Hepatocyte (in vitro differentiated cells): ENCODE measurements at regions not wholly inside any gene's neighbourhood (a gene's known extent, or its start where the extent isn't known, plus 50 kb on each side); places are given as distances from the start of the nearest gene placed in this dataset.
A peak's percentile ranks its signal among the peaks of the same experiment; 100 is the strongest.

Experiments
- DNase-seq: peaks from one replicate; pipeline ENCODE4 v3.0.0-alpha.2; 2016; ENCODE audit warnings: low spot score
- H2AFZ ChIP-seq: fragments of 200-600 bp; sonication (generic); 2 replicates; pipeline ENCODE4 v1.6.0; 2016; ENCODE audit warnings: antibody characterized with exemption, mild to moderate bottlenecking
- H3K27ac ChIP-seq: fragments of 200-600 bp; sonication (generic); 2 replicates; pipeline ENCODE4 v1.5.1; 2016; ENCODE audit warnings: mild to moderate bottlenecking
- H3K27me3 ChIP-seq: fragments of 200-600 bp; sonication (generic); 2 replicates; pipeline ENCODE4 v1.6.1; 2016
- H3K36me3 ChIP-seq: fragments of 200-600 bp; sonication (generic); replicated peaks from 2 replicates; pipeline ENCODE4 v1.5.1; 2016; ENCODE audit warnings: low read depth; ENCODE audit not compliant: insufficient read depth
- H3K4me1 ChIP-seq: fragments of 200-600 bp; sonication (generic); 2 replicates; pipeline ENCODE4 v1.5.1; 2016; ENCODE audit warnings: mild to moderate bottlenecking, moderate library complexity; ENCODE audit not compliant: insufficient read depth
- H3K4me2 ChIP-seq: fragments of 200-600 bp; sonication (generic); 2 replicates; pipeline ENCODE4 v1.6.0; 2016
- H3K4me3 ChIP-seq: fragments of 200-600 bp; sonication (generic); 2 replicates; pipeline ENCODE4 v1.5.1; 2016; ENCODE audit warnings: mild to moderate bottlenecking
- H3K79me2 ChIP-seq: fragments of 200-600 bp; sonication (generic); 2 replicates; pipeline ENCODE4 v1.6.0; 2017; ENCODE audit warnings: mild to moderate bottlenecking
- H3K9me2 ChIP-seq: fragments of 200-600 bp; sonication (generic); replicated peaks from 2 replicates; pipeline ENCODE4 v1.6.0; 2017; ENCODE audit warnings: mild to moderate bottlenecking; ENCODE audit not compliant: insufficient read depth
- H3K9me3 ChIP-seq: fragments of 200-600 bp; sonication (generic); 2 replicates; pipeline ENCODE4 v1.5.1; 2016; ENCODE audit warnings: low read depth, mild to moderate bottlenecking
- H4K20me1 ChIP-seq: fragments of 200-600 bp; sonication (generic); 2 replicates; pipeline ENCODE4 v1.6.0; 2016; ENCODE audit warnings: mild to moderate bottlenecking; ENCODE audit not compliant: insufficient read depth, poor library complexity, severe bottlenecking
- CTCF ChIP-seq: fragments of 200-600 bp; sonication (generic); IDR thresholded peaks from 2 replicates; pipeline ENCODE4 v1.5.1; 2016; ENCODE audit warnings: antibody characterized with exemption, mild to moderate bottlenecking; ENCODE audit not compliant: poor library complexity
- EZH2 ChIP-seq: fragments of 200-600 bp; sonication (generic); IDR thresholded peaks from 2 replicates; pipeline ENCODE4 v1.6.1; 2016; ENCODE audit warnings: antibody characterized with exemption, mild to moderate bottlenecking, borderline replicate concordance
- EZH2phosphoT487 ChIP-seq: fragments of 200-600 bp; sonication (generic); IDR thresholded peaks from one replicate; pipeline ENCODE4 v1.6.1; 2018; ENCODE audit warnings: antibody characterized with exemption, mild to moderate bottlenecking, low read depth, moderate library complexity; ENCODE audit not compliant: unreplicated experiment, severe bottlenecking
- whole genome bisulfite sequencing: methylation state at CpG from one replicate; pipeline ENCODE4 v1.1.6; 2016; ENCODE audit warnings: low lambda C conversion rate; ENCODE audit errors: missing lambda C conversion rate; 5-methylcytosine and 5-hydroxymethylcytosine counted together

DNA sequence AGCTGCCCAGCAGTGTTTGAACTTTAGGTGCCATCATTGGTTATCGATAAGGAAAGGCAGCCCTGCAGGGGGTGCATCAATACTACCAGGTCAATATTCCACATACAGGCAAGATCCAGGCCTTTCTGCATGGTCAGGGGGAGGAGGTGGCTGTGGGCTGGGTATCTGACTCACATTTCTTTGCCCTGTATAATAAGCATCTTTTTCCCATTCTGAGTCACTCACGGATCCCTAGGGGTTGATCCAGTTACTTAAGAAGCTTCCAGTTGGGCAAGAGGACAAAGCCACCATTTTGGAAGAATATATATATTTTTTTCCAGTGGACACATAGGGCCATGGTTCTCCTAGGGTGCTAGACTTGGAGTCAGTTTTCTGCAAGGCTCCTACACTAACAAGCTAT lies 114.2 kb upstream of the HABP2 start:
- Histone ChIP-seq H3K79me2 (no peaks in the 10 kb centered on the region), H2AFZ (no peak overlapping the region), H3K4me3 (no peak overlapping the region), H3K4me2 (no peak overlapping the region), H3K9me3 (no peaks in the 10 kb centered on the region), H3K9me2 (no peaks in the 10 kb centered on the region), H3K36me3 (no peaks in the 10 kb centered on the region), H3K4me1 (peaks cover 11% of the 10 kb centered on the region), H3K27ac (no peak overlapping the region), H3K27me3 (no peaks in the 10 kb centered on the region), H4K20me1 (no peaks in the 10 kb centered on the region)
- 78% methylated on average over 2 of the region's 2 CpGs for WGBS
- TF ChIP-seq EZH2 (no peak), CTCF (no peak), EZH2phosphoT487 (no peak)
- no peak for DNase-seq

DNA sequence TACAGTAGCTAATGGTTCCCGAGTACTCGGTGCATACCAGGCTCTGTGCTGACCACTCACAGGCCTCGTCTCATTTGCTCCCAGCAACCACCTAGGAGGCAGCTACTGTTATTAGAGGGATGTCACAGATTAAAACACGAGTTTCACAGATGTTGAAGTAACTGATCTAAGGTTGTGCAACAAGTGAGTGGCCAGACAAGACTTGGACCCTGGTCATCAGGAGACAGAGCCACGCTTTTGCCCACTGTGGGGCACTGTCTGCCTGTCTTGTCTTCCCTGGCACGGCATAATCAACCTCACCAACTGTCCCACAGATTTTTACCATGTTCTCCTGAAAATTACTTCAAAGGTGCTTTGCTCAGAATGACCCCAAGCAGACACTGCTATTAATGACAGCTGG lies 111.6 kb upstream of the HABP2 start:
- WGBS: 84% methylated on average over 6 of the region's 6 CpGs
- Histone ChIP-seq H3K4me3 (no peak overlapping the region), H3K4me2 (no peak overlapping the region), H3K27ac (no peak overlapping the region), H3K36me3 (no peaks in the 10 kb centered on the region), H4K20me1 (no peaks in the 10 kb centered on the region), H3K79me2 (no peaks in the 10 kb centered on the region), H3K27me3 (no peaks in the 10 kb centered on the region), H3K9me3 (no peaks in the 10 kb centered on the region), H3K9me2 (no peaks in the 10 kb centered on the region), H2AFZ (no peak overlapping the region), H3K4me1 (peaks cover 4% of the 10 kb centered on the region)
- TF ChIP-seq EZH2 (no peak), EZH2phosphoT487 (no peak), CTCF (peak; percentile 23)
- peak; percentile 18 for DNase-seq

- no peaks in the 10 kb centered on the region for H3K36me3 ChIP-seq
- WGBS: 98% methylated on average over 4 of the region's 4 CpGs
Measured at GRCh38 chr10:113441686-113442270, 111.1 kb upstream of the HABP2 start.

More at GRCh38 chr10:113441686-113442270, 111.1 kb upstream of the HABP2 start:
- Histone ChIP-seq H3K4me3 (no peak overlapping the region), H3K4me1 (peaks cover 8% of the 10 kb centered on the region), H3K27me3 (no peaks in the 10 kb centered on the region), H3K9me3 (no peaks in the 10 kb centered on the region), H3K9me2 (no peaks in the 10 kb centered on the region), H3K27ac (no peak overlapping the region), H4K20me1 (no peaks in the 10 kb centered on the region), H2AFZ (no peak overlapping the region), H3K79me2 (no peaks in the 10 kb centered on the region), H3K4me2 (no peak overlapping the region)
- no peak for DNase-seq
- no peak for TF ChIP-seq EZH2phosphoT487
- TF ChIP-seq CTCF: no peak
- TF ChIP-seq EZH2: no peak
